Osteoblast (primary cell): ENCODE measurements at regions not wholly inside any gene's neighbourhood (a gene's known extent, or its start where the extent isn't known, plus 50 kb on each side); places are given as distances from the start of the nearest gene placed in this dataset.

ENCODE experiments used
- DNase-seq: peaks from one replicate; pipeline ENCODE4 v3.0.0; 2011; ENCODE audit warnings: low spot score, mixed read lengths; ENCODE audit not compliant: insufficient read length; ENCODE audit errors: missing footprints
- H2AFZ ChIP-seq: 2 replicates; pipeline ENCODE4 v1.6.0; 2011; ENCODE audit warnings: mild to moderate bottlenecking, low read length
- H3K27ac ChIP-seq: 2 replicates; pipeline ENCODE4 v1.5.1; 2011; ENCODE audit warnings: mild to moderate bottlenecking, low read depth, low read length, moderate library complexity
- H3K27me3 ChIP-seq: 2 replicates; pipeline ENCODE4 v1.6.0; 2012; ENCODE audit warnings: mild to moderate bottlenecking, control low read depth, inconsistent platforms, low read length, moderate library complexity; ENCODE audit not compliant: insufficient read depth
- H3K36me3 ChIP-seq: 2 replicates; pipeline ENCODE4 v1.5.1; 2011; ENCODE audit warnings: mild to moderate bottlenecking, low read length, control low read depth, moderate library complexity; ENCODE audit not compliant: insufficient read depth
- H3K4me1 ChIP-seq: 2 replicates; pipeline ENCODE4 v1.5.1; 2011; ENCODE audit warnings: mild to moderate bottlenecking, low read length, control low read depth, moderate library complexity; ENCODE audit not compliant: insufficient read depth
- H3K4me2 ChIP-seq: 2 replicates; pipeline ENCODE4 v1.6.0; 2011; ENCODE audit warnings: mild to moderate bottlenecking, low read length; ENCODE audit not compliant: insufficient read depth
- H3K4me3 ChIP-seq: fragments of 200-600 bp; sonication (generic); 3 replicates; pipeline ENCODE4 v1.5.1; 2012; ENCODE audit warnings: mild to moderate bottlenecking, low read length, inconsistent platforms; ENCODE audit not compliant: insufficient read depth
- H3K79me2 ChIP-seq: 2 replicates; pipeline ENCODE4 v1.6.0; 2012; ENCODE audit warnings: mild to moderate bottlenecking, low read length, control low read depth, inconsistent platforms; ENCODE audit not compliant: insufficient read depth
- H3K9me3 ChIP-seq: 2 replicates; pipeline ENCODE4 v1.5.1; 2011; ENCODE audit warnings: low read depth, low read length, control low read depth
- H4K20me1 ChIP-seq: 2 replicates; pipeline ENCODE4 v1.6.0; 2012; ENCODE audit warnings: mild to moderate bottlenecking, low read length, control low read depth; ENCODE audit not compliant: insufficient read depth
- CTCF ChIP-seq: IDR thresholded peaks from 2 replicates; pipeline ENCODE4 v1.5.1; 2011; ENCODE audit warnings: mild to moderate bottlenecking, low read depth, low read length, moderate library complexity; ENCODE audit errors: extremely low read depth

DNA sequence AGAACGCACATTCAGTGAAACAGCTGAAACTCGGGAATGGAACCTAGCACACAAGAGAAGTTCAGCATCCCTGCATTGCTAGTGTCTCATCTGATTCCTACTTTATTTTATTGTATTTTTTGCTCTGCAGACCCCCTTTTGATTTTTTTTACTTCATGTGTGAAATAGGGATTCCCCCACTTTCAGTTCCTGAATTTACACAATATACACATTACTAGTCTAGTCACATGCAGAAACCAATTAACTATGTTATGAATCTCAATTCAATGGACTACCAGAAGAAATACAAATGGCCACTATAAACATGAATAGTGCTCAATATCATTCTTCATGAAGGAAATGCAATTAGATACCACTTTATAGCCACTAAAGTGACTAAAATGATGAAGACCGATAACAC is 386.1 kb upstream of the COBL start:
- Histone ChIP-seq H3K36me3 (no peaks in the 10 kb centered on the region), H3K27me3 (no peaks in the 10 kb centered on the region), H3K4me2 (no peak overlapping the region), H3K79me2 (no peaks in the 10 kb centered on the region), H2AFZ (no peak overlapping the region), H3K4me3 (no peak overlapping the region), H4K20me1 (no peaks in the 10 kb centered on the region), H3K4me1 (no peaks in the 10 kb centered on the region), H3K9me3 (no peaks in the 10 kb centered on the region), H3K27ac (no peak overlapping the region)
- DNase-seq, result no peak
- TF ChIP-seq CTCF, result no peak

DNA sequence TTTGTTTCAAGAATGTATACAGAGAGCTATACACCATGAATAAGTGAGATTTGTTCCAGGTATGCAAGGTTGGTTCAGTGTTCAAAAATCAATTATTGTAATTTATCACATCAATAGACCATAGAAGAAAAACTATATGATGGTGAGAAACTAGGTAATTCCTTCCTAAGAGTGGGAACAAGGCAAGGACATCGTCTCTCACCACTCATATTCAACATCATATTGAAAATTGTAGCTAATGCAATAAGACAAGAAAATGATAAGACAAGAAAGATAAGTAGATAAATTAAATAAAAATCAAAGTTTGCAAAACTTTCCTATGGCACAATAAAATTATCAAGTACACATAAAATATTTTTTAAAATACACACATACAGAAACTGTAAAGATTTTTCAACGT is 385.3 kb upstream of the COBL start:
- Histone ChIP-seq H3K4me3 (no peak overlapping the region), H2AFZ (no peak overlapping the region), H3K4me1 (no peaks in the 10 kb centered on the region), H3K79me2 (no peaks in the 10 kb centered on the region), H3K4me2 (no peak overlapping the region), H3K27ac (no peak overlapping the region), H3K9me3 (no peaks in the 10 kb centered on the region), H3K27me3 (no peaks in the 10 kb centered on the region), H4K20me1 (no peaks in the 10 kb centered on the region), H3K36me3 (no peaks in the 10 kb centered on the region)
- DNase-seq, result no peak
- TF ChIP-seq CTCF, result no peak

DNA sequence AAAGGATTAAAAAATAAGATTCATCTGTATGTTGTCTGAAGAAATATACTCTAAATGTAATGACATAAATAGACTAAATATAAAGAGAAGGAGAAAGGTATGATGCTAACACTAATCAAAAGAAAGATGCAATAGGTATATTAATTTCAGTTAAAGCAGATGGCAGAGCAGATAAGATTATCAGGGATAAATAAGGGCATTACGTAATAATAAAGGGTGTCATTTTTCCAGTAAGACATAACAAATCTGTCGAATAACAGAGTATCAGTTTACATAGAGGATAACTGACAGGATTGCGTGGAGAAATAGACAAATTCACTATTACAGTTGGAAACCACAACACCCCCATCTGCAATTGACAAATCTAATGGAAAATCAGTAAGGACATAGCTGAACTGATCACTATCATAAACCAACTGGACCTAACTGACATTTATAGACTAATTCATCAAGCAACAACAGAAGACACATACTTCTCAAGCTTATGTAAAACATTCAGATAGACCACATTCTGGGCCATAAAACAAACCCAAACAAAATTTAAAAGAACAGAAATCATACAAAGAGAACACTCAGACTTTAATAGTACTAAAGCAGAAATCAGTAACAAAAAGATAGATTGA is 384.1 kb upstream of the COBL start:
- DNase-seq, result no peak
- no peaks in the 10 kb centered on the region for H3K27me3 ChIP-seq
- H3K4me3 ChIP-seq, result no peak overlapping the region
- no peaks in the 10 kb centered on the region for H3K9me3 ChIP-seq
- H3K79me2 ChIP-seq, result no peaks in the 10 kb centered on the region
- no peaks in the 10 kb centered on the region for H3K4me1 ChIP-seq
- no peaks in the 10 kb centered on the region for H3K36me3 ChIP-seq
- H4K20me1 ChIP-seq, result no peaks in the 10 kb centered on the region
- no peak overlapping the region for H3K4me2 ChIP-seq
- no peak overlapping the region for H2AFZ ChIP-seq
- TF ChIP-seq CTCF, result no peak
- H3K27ac ChIP-seq, result no peak overlapping the region

DNA sequence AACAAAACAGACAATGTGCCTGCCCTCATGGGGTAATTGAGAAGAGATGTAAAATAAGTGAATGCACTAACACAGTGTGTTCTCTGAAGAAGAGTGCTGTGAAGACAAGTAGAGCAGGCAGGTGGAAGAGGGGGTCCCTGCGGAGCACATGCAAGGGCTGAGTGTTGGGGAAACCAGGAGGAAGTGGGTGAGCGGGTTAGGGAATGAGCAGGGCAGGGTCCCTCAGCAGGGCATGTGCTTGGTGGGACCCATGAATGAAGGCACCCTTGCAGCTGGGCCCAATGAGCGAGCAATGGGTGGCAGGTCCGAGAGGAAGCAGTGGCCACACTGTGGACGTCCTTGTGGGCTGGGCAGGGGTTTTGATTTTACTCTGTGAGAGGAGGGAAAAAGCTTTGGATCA is 376.6 kb upstream of the COBL start:
- Histone ChIP-seq H3K4me1 (no peaks in the 10 kb centered on the region), H4K20me1 (no peaks in the 10 kb centered on the region), H2AFZ (no peak overlapping the region), H3K27me3 (no peaks in the 10 kb centered on the region), H3K36me3 (no peaks in the 10 kb centered on the region), H3K4me2 (no peak overlapping the region), H3K79me2 (no peaks in the 10 kb centered on the region), H3K9me3 (peaks cover 3% of the 10 kb centered on the region), H3K4me3 (no peak overlapping the region), H3K27ac (no peak overlapping the region)
- DNase-seq, result no peak
- no peak for TF ChIP-seq CTCF
